GM23338 (cell line): ENCODE measurements at regions not wholly inside any gene's neighbourhood (a gene's known extent, or its start where the extent isn't known, plus 50 kb on each side); places are given as distances from the start of the nearest gene placed in this dataset.

Source experiments
- ATAC-seq: fragments of 200-7000 bp; cut with Tn5 transposase; 3 replicates; pipeline ENCODE4 v1.9.1; 2020
- DNase-seq: peaks from one replicate; pipeline ENCODE4 v3.0.0-alpha.2; 2015; ENCODE audit warnings: low spot score
- H2AFZ ChIP-seq: fragments of 200-600 bp; sonication (generic); 2 replicates; pipeline ENCODE4 v1.8.0; 2016; ENCODE audit warnings: antibody characterized with exemption, mild to moderate bottlenecking, moderate library complexity
- H3F3A ChIP-seq: fragments of 200-600 bp; sonication (generic); replicated peaks from 2 replicates; pipeline ENCODE4 v1.8.0; 2017; ENCODE audit warnings: antibody characterized with exemption, mixed run types, low read depth
- H3K27ac ChIP-seq: fragments of 200-600 bp; sonication (generic); 2 replicates; pipeline ENCODE4 v1.6.1; 2016; ENCODE audit warnings: low read depth
- H3K27me3 ChIP-seq: fragments of 200-600 bp; sonication (generic); 2 replicates; pipeline ENCODE4 v1.8.0; 2016; ENCODE audit warnings: mild to moderate bottlenecking, mixed run types, moderate library complexity; ENCODE audit not compliant: insufficient read depth
- H3K36me3 ChIP-seq: fragments of 200-600 bp; sonication (generic); 2 replicates; pipeline ENCODE4 v1.8.0; 2016; ENCODE audit warnings: mild to moderate bottlenecking; ENCODE audit not compliant: insufficient read depth
- H3K4me1 ChIP-seq: fragments of 200-600 bp; sonication (generic); 2 replicates; pipeline ENCODE4 v1.8.0; 2016; ENCODE audit warnings: mild to moderate bottlenecking, moderate library complexity; ENCODE audit not compliant: insufficient read depth
- H3K4me2 ChIP-seq: fragments of 200-600 bp; sonication (generic); 2 replicates; pipeline ENCODE4 v1.7.1; 2017; ENCODE audit warnings: mixed run types
- H3K4me3 ChIP-seq: fragments of 200-600 bp; sonication (generic); 2 replicates; pipeline ENCODE4 v1.6.1; 2016; ENCODE audit warnings: mixed run types
- H3K79me2 ChIP-seq: fragments of 200-600 bp; sonication (generic); replicated peaks from 2 replicates; pipeline ENCODE4 v1.8.0; 2017; ENCODE audit warnings: mild to moderate bottlenecking; ENCODE audit not compliant: insufficient read depth
- H3K9me2 ChIP-seq: fragments of 200-600 bp; sonication (generic); 2 replicates; pipeline ENCODE4 v1.8.0; 2017; ENCODE audit not compliant: insufficient read depth
- H4K20me1 ChIP-seq: fragments of 200-600 bp; sonication (generic); replicated peaks from 2 replicates; pipeline ENCODE4 v1.8.0; 2017; ENCODE audit warnings: mild to moderate bottlenecking; ENCODE audit not compliant: insufficient read depth
- H3K27ac Mint-ChIP-seq: 2 replicates; pipeline ENCODE4 v1.8.0; 2020; ENCODE audit warnings: inconsistent platforms, mild to moderate bottlenecking, moderate library complexity, mixed read lengths
- H3K27me3 Mint-ChIP-seq: 3 replicates; pipeline ENCODE4 v1.8.0; 2022; ENCODE audit warnings: low read depth, mild to moderate bottlenecking, moderate library complexity, mixed read lengths, inconsistent platforms; ENCODE audit not compliant: insufficient read depth, poor library complexity
- H3K36me3 Mint-ChIP-seq: 3 replicates; pipeline ENCODE4 v1.8.0; 2021; ENCODE audit warnings: low read depth, mild to moderate bottlenecking, inconsistent platforms, moderate library complexity, mixed read lengths
- H3K4me1 Mint-ChIP-seq: 3 replicates; pipeline ENCODE4 v1.8.0; 2020; ENCODE audit warnings: mild to moderate bottlenecking, inconsistent platforms, mixed read lengths
- H3K4me3 Mint-ChIP-seq: 3 replicates; pipeline ENCODE4 v1.8.0; 2021; ENCODE audit warnings: moderate library complexity, mild to moderate bottlenecking, inconsistent platforms, mixed read lengths
- H3K9me3 Mint-ChIP-seq: 3 replicates; pipeline ENCODE4 v1.8.0; 2020; ENCODE audit warnings: moderate library complexity, mild to moderate bottlenecking, inconsistent platforms, mixed read lengths
- CREB1 ChIP-seq: fragments of 250-450 bp; sonication (Bioruptor Pico); IDR thresholded peaks from 2 replicates; pipeline ENCODE4 v1.5.0; 2020; ENCODE audit warnings: low read depth, mild to moderate bottlenecking, moderate library complexity
- CTCF ChIP-seq, 2 experiments: fragments of 200-600 bp in 1 of 2; sonication (generic) in 1 of 2; conservative IDR thresholded peaks; 2 replicates each; pipeline versions ENCODE4 v1.5.1 to v1.6.1; 2016 to 2017; ENCODE audit warnings: antibody characterized with exemption in 2 of 2, low read depth in 2 of 2, mild to moderate bottlenecking in 2 of 2, moderate library complexity in 1 of 2
- EZH2 ChIP-seq: fragments of 200-600 bp; sonication (generic); IDR thresholded peaks from one replicate; pipeline ENCODE4 v1.8.0; 2017; ENCODE audit warnings: antibody characterized with exemption, mild to moderate bottlenecking, low read depth; ENCODE audit not compliant: unreplicated experiment
- POLR2AphosphoS5 ChIP-seq: IDR thresholded peaks from 2 replicates; pipeline ENCODE4 v1.6.1; 2016; ENCODE audit warnings: antibody characterized with exemption, low read depth
- STAT1 ChIP-seq: IDR thresholded peaks from one replicate; pipeline ENCODE4 v1.6.1; 2016; ENCODE audit warnings: antibody characterized with exemption; ENCODE audit not compliant: unreplicated experiment
- ZNF114 ChIP-seq: fragments of 250-450 bp; sonication (Bioruptor Pico); IDR thresholded peaks from 2 replicates; pipeline ENCODE4 v1.5.0; 2020; ENCODE audit warnings: mild to moderate bottlenecking, moderate library complexity
- ZNF331 ChIP-seq: fragments of 250-450 bp; sonication (Bioruptor Pico); IDR thresholded peaks from 2 replicates; pipeline ENCODE4 v1.5.0; 2020; ENCODE audit warnings: low read depth, mild to moderate bottlenecking, moderate library complexity
- ZNF462 ChIP-seq: fragments of 250-450 bp; sonication (Bioruptor Pico); IDR thresholded peaks from 2 replicates; pipeline ENCODE4 v1.5.0; 2020; ENCODE audit warnings: mild to moderate bottlenecking, moderate library complexity

GRCh38 chr4:167308876-167309275, 74.6 kb upstream of the SPOCK3 start (continued):
- TF ChIP-seq ZNF462 (CRISPR knock-in tag) (no peak), EZH2 (no peak), CREB1 (no peak), STAT1 (no peak), ZNF114 (CRISPR knock-in tag) (no peak), CTCF (conservative IDR thresholded peaks at IDR 0.05; ENCODE audit: low read depth in 2 of 2) (no peak), POLR2AphosphoS5 (no peak)

GRCh38 chr4:167321299-167321698, 87.0 kb upstream of the SPOCK3 start:
- Histone ChIP-seq H2AFZ (no peak overlapping the region), H3K27me3 (no peaks in the 10 kb centered on the region), H3F3A (no peaks in the 10 kb centered on the region), H3K4me1 (no peaks in the 10 kb centered on the region), H3K36me3 (no peaks in the 10 kb centered on the region), H4K20me1 (no peaks in the 10 kb centered on the region), H3K9me2 (no peaks in the 10 kb centered on the region), H3K4me2 (no peak overlapping the region), H3K4me3 (no peak overlapping the region), H3K79me2 (no peaks in the 10 kb centered on the region), H3K27ac (no peak overlapping the region)
- Mint-ChIP-seq H3K27me3 (no peaks in the 10 kb centered on the region), H3K36me3 (no peaks in the 10 kb centered on the region), H3K4me3 (no peak overlapping the region), H3K9me3 (no peaks in the 10 kb centered on the region), H3K27ac (no peak overlapping the region), H3K4me1 (no peaks in the 10 kb centered on the region)
- no peak for TF ChIP-seq STAT1
- TF ChIP-seq ZNF331: no peak
- ATAC-seq (no peak), DNase-seq (no peak)
